ENCODE measurements at regions not wholly inside any gene's neighbourhood (a gene's known extent, or its start where the extent isn't known, plus 50 kb on each side); places are given as distances from the start of the nearest gene placed in this dataset.

DNA sequence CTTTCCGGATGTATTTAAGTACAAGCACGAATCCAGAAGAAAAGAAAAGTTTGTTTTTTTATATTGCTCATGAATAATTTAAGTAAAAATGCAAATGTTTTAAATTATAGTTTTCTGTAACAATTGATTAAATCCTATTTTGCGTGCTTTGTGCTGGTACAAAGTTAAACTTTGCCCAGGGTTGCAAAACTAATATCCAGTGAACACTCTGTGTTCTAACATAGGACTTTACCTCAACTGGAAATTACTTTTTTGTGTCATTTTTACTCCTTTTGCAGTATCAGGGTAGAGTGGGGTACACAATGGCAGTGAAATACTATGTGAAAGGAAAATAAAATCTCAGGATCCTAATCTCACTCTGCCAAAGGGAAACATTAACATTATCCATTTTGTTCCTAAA, 801.4 kb upstream of the MBL2 start:
- TF ChIP-seq, protein P1, sequence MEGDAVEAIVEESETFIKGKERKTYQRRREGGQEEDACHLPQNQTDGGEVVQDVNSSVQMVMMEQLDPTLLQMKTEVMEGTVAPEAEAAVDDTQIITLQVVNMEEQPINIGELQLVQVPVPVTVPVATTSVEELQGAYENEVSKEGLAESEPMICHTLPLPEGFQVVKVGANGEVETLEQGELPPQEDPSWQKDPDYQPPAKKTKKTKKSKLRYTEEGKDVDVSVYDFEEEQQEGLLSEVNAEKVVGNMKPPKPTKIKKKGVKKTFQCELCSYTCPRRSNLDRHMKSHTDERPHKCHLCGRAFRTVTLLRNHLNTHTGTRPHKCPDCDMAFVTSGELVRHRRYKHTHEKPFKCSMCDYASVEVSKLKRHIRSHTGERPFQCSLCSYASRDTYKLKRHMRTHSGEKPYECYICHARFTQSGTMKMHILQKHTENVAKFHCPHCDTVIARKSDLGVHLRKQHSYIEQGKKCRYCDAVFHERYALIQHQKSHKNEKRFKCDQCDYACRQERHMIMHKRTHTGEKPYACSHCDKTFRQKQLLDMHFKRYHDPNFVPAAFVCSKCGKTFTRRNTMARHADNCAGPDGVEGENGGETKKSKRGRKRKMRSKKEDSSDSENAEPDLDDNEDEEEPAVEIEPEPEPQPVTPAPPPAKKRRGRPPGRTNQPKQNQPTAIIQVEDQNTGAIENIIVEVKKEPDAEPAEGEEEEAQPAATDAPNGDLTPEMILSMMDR (IDR thresholded peaks at IDR 0.05; ENCODE audit: insufficient read depth, low read length, poor library complexity, severe bottlenecking) = no peak
- no peak for TF ChIP-seq EZH2phosphoT487 (conservative IDR thresholded peaks at IDR 0.05; ENCODE audit: low read length)

Data from SU-DHL-6 (cell line).